ENCODE measurements at regions not wholly inside any gene's neighbourhood (a gene's known extent, or its start where the extent isn't known, plus 50 kb on each side); places are given as distances from the start of the nearest gene placed in this dataset.
"Not testable (repeated sequence)": the region's sequence is repeated elsewhere in the genome, so short reads cannot be mapped to it uniquely, and the experiment has no call there.

GRCh38 chr3:130182475-130182874 is 100.8 kb downstream of the ALG1L2 start:
- TF ChIP-seq, protein P1, sequence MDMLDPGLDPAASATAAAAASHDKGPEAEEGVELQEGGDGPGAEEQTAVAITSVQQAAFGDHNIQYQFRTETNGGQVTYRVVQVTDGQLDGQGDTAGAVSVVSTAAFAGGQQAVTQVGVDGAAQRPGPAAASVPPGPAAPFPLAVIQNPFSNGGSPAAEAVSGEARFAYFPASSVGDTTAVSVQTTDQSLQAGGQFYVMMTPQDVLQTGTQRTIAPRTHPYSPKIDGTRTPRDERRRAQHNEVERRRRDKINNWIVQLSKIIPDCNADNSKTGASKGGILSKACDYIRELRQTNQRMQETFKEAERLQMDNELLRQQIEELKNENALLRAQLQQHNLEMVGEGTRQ (IDR thresholded peaks at IDR 0.05), result not testable (repeated sequence)
- TF ChIP-seq, protein P2, sequence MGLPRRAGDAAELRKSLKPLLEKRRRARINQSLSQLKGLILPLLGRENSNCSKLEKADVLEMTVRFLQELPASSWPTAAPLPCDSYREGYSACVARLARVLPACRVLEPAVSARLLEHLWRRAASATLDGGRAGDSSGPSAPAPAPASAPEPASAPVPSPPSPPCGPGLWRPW (IDR thresholded peaks at IDR 0.05), result not testable (repeated sequence)
- not testable (repeated sequence) for TF ChIP-seq CHD4 (IDR thresholded peaks at IDR 0.05; ENCODE audit: borderline replicate concordance); JUN (IDR thresholded peaks at IDR 0.05); POLR2AphosphoS2 (conservative IDR thresholded peaks at IDR 0.05; ENCODE audit: low read length); HOXA7 (CRISPR knock-in tag; IDR thresholded peaks at IDR 0.05); POLR2A (IDR thresholded peaks at IDR 0.05; ENCODE audit: low read length)
- TF ChIP-seq, protein P3, sequence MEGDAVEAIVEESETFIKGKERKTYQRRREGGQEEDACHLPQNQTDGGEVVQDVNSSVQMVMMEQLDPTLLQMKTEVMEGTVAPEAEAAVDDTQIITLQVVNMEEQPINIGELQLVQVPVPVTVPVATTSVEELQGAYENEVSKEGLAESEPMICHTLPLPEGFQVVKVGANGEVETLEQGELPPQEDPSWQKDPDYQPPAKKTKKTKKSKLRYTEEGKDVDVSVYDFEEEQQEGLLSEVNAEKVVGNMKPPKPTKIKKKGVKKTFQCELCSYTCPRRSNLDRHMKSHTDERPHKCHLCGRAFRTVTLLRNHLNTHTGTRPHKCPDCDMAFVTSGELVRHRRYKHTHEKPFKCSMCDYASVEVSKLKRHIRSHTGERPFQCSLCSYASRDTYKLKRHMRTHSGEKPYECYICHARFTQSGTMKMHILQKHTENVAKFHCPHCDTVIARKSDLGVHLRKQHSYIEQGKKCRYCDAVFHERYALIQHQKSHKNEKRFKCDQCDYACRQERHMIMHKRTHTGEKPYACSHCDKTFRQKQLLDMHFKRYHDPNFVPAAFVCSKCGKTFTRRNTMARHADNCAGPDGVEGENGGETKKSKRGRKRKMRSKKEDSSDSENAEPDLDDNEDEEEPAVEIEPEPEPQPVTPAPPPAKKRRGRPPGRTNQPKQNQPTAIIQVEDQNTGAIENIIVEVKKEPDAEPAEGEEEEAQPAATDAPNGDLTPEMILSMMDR (IDR thresholded peaks at IDR 0.05), result not testable (repeated sequence)
